NCI-H82 treated with DMSO at 0.1 percent for 48 hours (cell line): ENCODE measurements at regions not wholly inside any gene's neighbourhood (a gene's known extent, or its start where the extent isn't known, plus 50 kb on each side); places are given as distances from the start of the nearest gene placed in this dataset.
A peak's percentile ranks its signal among the peaks of the same experiment; 100 is the strongest.

Experiments used
- DNase-seq: peaks from one replicate; lab custom pipeline; 2025; ENCODE audit not compliant: unreplicated experiment; lab: John Stamatoyannopoulos, UW

- DNase-seq: no peak
These were observed 414.5 kb upstream of the COBL start for GRCh38 chr7:51731075-51731474.

- DNase-seq: no peak
These were observed 410.8 kb upstream of the COBL start for GRCh38 chr7:51727441-51727840.

GRCh38 chr7:51706851-51707250 lies 390.2 kb upstream of the COBL start:
- DNase-seq: no peak

- DNase-seq: no peak
These were observed 389.1 kb upstream of the COBL start for GRCh38 chr7:51705701-51706100.

GRCh38 chr7:51702673-51703072 lies 386.1 kb upstream of the COBL start:
- DNase-seq: no peak

GRCh38 chr7:51701935-51702334 lies 385.3 kb upstream of the COBL start:
- no peak for DNase-seq

- DNase-seq: peak; percentile 51
These were observed 384.1 kb upstream of the COBL start for GRCh38 chr7:51700593-51701215.

- DNase-seq: no peak
These were observed 376.6 kb upstream of the COBL start for GRCh38 chr7:51693258-51693657.

GRCh38 chr7:51689547-51689946 lies 372.9 kb upstream of the COBL start:
- DNase-seq: no peak

GRCh38 chr7:51685794-51686193 lies 369.2 kb upstream of the COBL start:
- DNase-seq: no peak

- DNase-seq: peak; percentile 14
These were observed 364.2 kb upstream of the COBL start for GRCh38 chr7:51680594-51681399.

GRCh38 chr7:51679358-51679757 lies 362.7 kb upstream of the COBL start:
- DNase-seq: no peak

- DNase-seq: no peak
These were observed 350.1 kb upstream of the COBL start for GRCh38 chr7:51666751-51667150.

GRCh38 chr7:51666266-51666665 lies 349.7 kb upstream of the COBL start:
- no peak for DNase-seq

- DNase-seq: no peak
These were observed 348.6 kb upstream of the COBL start for GRCh38 chr7:51665045-51665780.

- no peak for DNase-seq
These were observed 343.9 kb upstream of the COBL start for GRCh38 chr7:51660516-51660915.

- DNase-seq: no peak
These were observed 342.1 kb upstream of the COBL start for GRCh38 chr7:51658684-51659083.

- peak; percentile 99 for DNase-seq
These were observed 331.3 kb upstream of the COBL start for GRCh38 chr7:51647931-51648351.

- DNase-seq: no peak
These were observed 330.9 kb upstream of the COBL start for GRCh38 chr7:51647486-51647885.

- no peak for DNase-seq
These were observed 329.2 kb upstream of the COBL start for GRCh38 chr7:51645702-51646298.

GRCh38 chr7:51645255-51645654 lies 328.6 kb upstream of the COBL start:
- DNase-seq: no peak

GRCh38 chr7:51644216-51644615 lies 327.6 kb upstream of the COBL start:
- DNase-seq: no peak
